Adrenal gland (tissue), 5 donors: ENCODE measurements at regions not wholly inside any gene's neighbourhood (a gene's known extent, or its start where the extent isn't known, plus 50 kb on each side); places are given as distances from the start of the nearest gene placed in this dataset.

Source experiments
- CTCF ChIP-seq, 6 experiments: fragments of 450-650 bp in 4 of 6; fragments of 200-600 bp in 2 of 6; sonication (generic) in 1 of 6; IDR thresholded peaks; 1 replicate in 5 of 6; 2 replicates in 1 of 6; pipeline versions ENCODE4 v1.5.1 to v1.8.0; 2016 to 2021; ENCODE audit warnings: antibody characterized with exemption in 6 of 6, mild to moderate bottlenecking in 2 of 6, moderate library complexity in 1 of 6
- POLR2A ChIP-seq, 2 donors: fragments of 450-650 bp; IDR thresholded peaks; one replicate each; pipeline ENCODE4 v1.6.1; 2017; ENCODE audit warnings: antibody characterized with exemption in 2 of 2, mild to moderate bottlenecking in 2 of 2, moderate library complexity in 1 of 2
- donor health status: DM: no; HTN: no; CAD: no.

GRCh38 chr18:55119434-55119833, 160.2 kb upstream of the CCDC68 start:
- TF ChIP-seq POLR2A (IDR thresholded peaks at IDR 0.05) (no peak), CTCF (IDR thresholded peaks at IDR 0.05) (no peak)
